Stimulated activated CD4-positive, alpha-beta T cell treated with anti-CD3 and anti-CD28 coated beads, Interleukin-2, amount 100 ng/mL, for 4 hours (primary cell): ENCODE measurements at regions not wholly inside any gene's neighbourhood (a gene's known extent, or its start where the extent isn't known, plus 50 kb on each side); places are given as distances from the start of the nearest gene placed in this dataset.
A peak's percentile ranks its signal among the peaks of the same experiment; 100 is the strongest.

Experiments
- DNase-seq: peaks from one replicate; pipeline ENCODE4 v3.0.0-alpha.2; 2020; ENCODE audit warnings: low read depth

DNA sequence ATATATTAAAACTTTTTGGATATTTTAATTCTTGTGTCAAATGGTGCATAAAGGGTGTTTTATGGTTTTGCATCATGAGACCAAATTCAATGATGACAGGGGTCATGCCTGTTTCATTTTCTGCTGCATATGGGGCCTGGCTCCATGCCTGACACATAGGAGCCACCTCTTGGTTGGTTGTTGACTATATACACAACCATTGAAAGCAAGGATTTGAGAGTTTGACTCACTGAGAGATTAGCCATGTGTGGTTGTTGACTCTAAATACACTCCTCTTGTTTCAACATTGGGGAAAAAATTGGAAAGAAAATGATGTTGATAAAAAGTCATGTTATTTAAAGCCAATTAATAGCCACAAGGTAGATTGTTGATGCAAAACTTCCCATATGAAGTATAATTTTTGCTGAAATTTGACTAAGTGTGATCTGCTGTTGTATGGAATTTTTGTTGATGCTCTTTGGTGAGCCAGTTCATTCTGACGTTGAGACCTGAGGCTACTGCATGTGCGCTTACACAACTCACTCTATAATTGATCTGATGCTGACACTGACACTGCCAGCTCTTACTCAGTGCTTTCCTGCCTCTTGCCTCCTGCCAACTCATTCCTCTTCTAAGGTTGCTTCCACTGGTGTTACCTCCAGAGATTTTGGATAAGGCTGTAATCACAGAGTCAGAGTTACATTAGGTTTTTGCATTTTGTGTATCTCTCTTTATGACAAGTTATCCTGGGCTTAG, 446.2 kb upstream of the SLC14A2 start:
- no peak for DNase-seq

DNA sequence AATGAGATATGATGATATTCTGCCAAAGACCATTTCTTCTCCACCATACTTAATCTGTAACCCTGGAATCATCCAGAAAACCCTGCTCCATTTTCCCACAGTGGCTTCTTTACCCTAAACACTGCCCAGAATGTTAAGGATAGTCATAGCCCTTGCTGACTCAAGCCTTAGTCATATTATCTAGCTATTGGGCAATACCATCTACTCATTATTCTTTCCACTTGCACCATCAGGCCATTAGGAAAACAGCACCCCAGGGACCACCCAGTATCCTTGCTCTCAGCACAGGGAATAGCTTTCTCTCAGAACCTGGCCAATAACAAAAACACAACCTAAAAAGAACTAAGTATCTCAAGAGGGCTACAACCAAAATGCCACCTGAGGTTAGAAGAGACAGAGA, 445.7 kb upstream of the SLC14A2 start:
- DNase-seq = no peak

DNA sequence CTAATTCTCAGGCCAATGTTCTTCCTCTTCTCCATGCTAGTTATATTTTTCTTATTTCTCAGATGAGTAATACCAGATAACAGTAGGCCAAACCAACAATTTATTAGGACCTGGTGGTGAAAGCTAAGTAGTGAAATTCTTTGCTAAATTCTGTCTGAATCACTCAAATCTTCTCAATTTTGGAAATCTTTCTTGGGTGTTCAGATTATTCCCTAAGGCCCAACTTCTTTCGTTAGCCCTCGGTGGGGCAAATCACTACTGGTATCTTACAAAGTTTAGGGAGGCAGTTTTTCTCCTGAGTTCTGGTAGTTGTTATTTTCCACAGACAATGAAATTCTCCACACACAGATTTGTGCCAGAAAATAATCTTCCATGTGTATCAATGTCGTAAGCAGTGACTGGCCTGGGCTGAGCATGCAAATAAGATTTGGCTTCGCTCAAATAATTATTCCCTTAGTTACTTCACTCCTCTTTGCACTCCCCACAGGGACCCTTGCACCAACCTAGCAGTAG, 443.5 kb upstream of the SLC14A2 start:
- no peak for DNase-seq

DNA sequence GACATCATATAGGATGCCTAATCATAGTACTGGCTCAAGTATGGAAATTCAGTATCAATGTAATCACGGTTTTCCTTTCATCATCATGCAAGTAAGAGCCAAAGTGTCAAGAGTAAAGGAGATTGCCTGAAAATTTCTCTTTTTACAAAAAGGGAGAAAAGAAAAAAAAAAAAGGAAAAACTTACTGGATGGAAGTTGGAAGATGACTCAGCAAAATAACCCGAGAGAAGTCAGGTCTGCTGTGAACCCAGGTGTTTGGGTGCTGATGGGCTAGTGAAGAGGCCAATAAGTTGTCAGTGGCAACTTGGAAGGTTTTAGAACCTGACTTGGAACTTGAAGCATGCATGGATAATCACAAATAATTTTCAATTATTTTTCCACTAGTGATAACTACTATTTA, 441.9 kb upstream of the SLC14A2 start:
- DNase-seq = no peak

- no peak for DNase-seq
Observed at GRCh38 chr18:45173799-45174519, 441.3 kb upstream of the SLC14A2 start.

GRCh38 chr18:45174629-45175136, 440.6 kb upstream of the SLC14A2 start:
- DNase-seq = no peak

DNA sequence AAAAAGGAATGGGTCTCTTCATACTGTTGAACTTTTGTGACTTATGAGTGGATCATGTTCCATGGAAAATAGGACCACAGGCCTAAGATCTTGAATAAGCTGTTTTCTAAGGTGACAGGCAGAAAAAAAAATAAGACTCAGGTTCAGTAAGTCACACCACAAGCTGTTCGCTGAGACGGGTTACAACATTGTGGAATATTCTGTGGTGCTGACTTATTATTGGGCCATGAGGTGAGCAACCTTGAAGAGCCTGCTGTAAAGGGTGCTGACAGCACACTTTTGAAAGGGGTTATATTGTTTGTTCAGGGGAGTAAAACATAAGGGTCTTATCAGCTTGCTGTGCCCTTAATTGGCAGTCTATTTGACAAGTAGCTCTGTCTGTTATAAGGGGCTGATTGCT, 439.8 kb upstream of the SLC14A2 start:
- no peak for DNase-seq

DNA sequence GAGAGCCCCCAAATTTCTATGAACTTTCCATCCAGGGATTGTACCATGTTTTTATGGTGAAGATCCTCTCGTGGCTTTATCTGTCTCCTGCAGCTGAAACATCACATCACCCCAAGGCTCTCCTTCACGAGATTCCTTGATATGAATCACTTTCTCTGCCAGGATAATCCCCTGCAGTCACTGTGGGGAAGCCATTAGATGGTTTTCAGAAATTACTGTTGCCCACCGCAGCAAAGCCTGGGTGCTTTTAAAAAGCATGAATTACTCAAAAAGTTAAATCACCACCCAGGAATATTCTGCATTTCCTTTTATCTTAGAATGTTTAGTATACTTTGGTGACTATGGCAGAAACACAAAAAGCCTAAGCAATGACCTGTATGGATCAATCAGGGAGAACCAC, 428.4 kb upstream of the SLC14A2 start:
- no peak for DNase-seq

- no peak for DNase-seq
Observed at GRCh38 chr18:45191795-45192194, 423.5 kb upstream of the SLC14A2 start.

- no peak for DNase-seq
Observed at GRCh38 chr18:45197526-45197970, 417.7 kb upstream of the SLC14A2 start.

- DNase-seq = no peak
Observed at GRCh38 chr18:45198526-45198925, 416.8 kb upstream of the SLC14A2 start.

DNA sequence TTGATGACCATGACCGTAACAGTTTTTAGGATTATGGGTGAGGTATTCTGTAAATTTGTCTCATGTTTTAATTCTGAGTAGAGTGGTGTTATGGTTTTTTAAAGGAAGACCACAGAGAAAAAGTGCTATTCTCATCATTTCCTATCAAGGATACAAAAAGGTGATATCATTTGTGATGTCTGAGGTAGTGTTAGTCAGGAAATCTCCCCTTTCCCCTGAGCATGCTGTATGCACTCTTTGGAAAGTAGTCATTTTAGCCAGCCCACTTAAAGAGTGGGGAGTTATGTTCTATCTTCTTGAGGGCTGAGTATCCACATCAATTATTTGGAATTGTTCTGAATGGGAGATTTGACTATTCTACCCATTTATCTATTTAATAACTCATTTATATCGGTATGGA, 414.2 kb upstream of the SLC14A2 start:
- DNase-seq = no peak

DNA sequence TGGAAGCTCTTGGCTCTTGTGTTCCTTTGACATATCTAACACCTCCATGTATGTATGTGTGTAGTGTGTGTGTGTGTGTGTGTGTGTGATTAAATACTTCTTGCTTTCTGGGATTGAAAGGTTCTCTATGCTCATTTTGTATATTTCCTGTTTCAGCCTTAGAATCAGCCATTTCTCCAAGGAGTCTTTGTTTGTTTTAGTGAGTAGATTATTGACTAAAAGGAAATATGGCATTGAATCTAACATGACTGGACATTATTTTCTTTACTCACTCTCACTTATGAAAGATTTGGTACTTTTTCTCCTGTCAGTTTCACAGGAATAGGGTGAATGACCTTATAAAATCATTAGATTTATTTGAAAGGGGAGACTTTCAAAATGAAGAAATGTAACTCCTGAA, 413.8 kb upstream of the SLC14A2 start:
- DNase-seq = no peak

DNA sequence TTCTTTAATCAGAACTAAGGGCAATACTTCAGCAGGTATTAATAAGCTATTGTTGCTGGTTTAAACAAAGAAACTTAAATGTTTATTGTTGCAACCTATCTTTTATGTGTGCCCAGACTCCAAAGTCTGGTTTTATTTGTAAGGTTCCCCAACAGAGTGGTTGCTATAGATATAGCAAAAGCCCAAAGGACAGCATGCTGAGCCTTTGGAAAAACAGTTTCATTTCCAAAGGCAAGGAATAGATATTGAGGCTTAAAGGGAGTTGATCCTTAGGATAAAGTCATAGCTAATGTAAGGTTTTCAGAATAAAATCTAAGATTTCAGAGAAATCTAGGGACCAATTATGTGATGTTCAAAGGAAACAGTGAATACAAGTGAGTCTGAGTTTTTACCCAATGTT, 413.2 kb upstream of the SLC14A2 start:
- no peak for DNase-seq

DNA sequence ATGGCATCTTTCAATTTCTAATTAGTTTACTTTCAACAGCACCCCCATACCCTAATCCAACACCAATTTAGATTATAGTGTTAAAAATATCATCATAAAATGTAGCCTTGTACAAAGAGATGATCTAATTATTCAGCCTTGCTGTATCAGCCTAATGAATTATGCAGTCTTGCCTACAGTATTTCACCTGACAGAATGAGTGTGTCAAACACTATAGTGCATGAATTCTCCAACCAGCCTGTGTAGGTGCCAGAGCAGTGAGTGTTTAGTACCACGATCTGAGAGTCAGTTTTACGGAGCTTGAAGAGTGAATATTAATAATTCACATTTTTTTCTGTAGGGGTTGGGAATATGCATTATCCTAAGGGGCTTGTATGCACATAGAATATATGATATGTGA, 411.6 kb upstream of the SLC14A2 start:
- no peak for DNase-seq

DNA sequence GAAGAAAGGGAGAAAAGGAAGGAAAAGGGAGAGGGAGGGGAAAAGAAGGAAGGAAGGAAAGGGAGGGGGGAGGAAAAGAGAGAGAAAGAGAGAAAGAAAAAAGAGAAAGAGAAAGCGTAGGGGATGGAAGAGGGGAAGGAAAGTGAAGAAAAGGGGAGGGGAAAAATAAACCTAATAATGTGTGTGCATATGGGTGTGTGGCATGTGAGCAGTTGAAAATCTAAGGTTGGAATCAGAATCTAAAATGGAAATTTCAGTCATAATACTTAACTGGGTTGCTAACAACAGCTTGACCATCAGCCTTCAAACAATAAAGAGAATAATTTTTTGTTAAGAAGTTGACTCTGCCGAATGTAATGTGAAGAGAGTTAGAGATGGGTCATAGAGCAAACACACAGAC, 407.9 kb upstream of the SLC14A2 start:
- DNase-seq = no peak

GRCh38 chr18:45208164-45208563, 407.1 kb upstream of the SLC14A2 start:
- no peak for DNase-seq

GRCh38 chr18:45212181-45213039, 402.9 kb upstream of the SLC14A2 start:
- DNase-seq = peak; percentile 22

GRCh38 chr18:45213040-45213333, 402.3 kb upstream of the SLC14A2 start:
- no peak for DNase-seq

- no peak for DNase-seq
Observed at GRCh38 chr18:45218436-45218835, 396.8 kb upstream of the SLC14A2 start.

GRCh38 chr18:45221363-45221762, 393.9 kb upstream of the SLC14A2 start:
- no peak for DNase-seq

GRCh38 chr18:45222180-45222579, 393.1 kb upstream of the SLC14A2 start:
- DNase-seq = no peak
